ENCODE measurements at regions not wholly inside any gene's neighbourhood (a gene's known extent, or its start where the extent isn't known, plus 50 kb on each side); places are given as distances from the start of the nearest gene placed in this dataset.

DNA sequence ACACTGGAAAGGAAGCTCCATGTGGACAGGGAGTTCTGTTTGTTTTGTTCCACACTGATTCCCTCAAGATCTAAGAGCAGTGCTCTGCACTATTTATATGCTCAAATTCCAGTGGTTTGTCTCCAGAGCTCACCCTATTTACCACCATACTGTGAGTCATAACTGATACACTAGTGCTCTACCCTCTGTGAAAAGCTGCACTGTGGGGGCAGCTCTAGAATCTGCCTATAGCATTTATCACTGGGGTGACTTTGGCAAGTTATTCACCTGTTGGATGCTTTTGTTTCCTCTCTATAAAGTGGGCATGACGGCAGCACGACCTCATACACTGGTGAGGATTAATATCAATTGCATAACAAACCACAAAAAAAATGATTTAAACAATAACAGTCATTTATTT, 307.8 kb downstream of the NR2F1-AS1 start:
- DNase-seq = no peak

- no peak for DNase-seq
These were observed 308.9 kb downstream of the NR2F1-AS1 start for GRCh38 chr5:93272108-93272507.

DNA sequence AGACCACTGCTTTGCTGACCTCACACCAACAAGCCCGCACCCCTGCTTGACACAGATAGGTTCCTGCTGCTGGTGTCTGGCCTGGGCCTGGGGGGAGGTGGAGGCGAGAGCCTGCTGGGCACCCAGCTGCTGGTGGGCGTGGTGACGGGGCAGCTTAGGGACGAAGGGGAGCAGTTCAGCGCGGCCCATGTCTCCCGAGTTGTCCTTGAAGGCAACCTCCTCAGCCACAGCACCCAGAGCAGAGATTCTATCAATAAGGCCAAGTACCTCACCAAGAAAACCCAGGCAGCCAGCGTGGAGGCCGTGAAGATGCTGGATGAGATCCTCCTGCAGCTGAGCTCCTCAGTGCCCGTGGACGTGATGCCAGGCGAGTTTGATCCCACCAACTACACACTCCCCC, 313.3 kb downstream of the NR2F1-AS1 start:
- DNase-seq = no peak

- DNase-seq = no peak
These were observed 313.7 kb downstream of the NR2F1-AS1 start for GRCh38 chr5:93267276-93267675.

- no peak for DNase-seq
These were observed 323.4 kb downstream of the NR2F1-AS1 start for GRCh38 chr5:93257616-93258015.

DNA sequence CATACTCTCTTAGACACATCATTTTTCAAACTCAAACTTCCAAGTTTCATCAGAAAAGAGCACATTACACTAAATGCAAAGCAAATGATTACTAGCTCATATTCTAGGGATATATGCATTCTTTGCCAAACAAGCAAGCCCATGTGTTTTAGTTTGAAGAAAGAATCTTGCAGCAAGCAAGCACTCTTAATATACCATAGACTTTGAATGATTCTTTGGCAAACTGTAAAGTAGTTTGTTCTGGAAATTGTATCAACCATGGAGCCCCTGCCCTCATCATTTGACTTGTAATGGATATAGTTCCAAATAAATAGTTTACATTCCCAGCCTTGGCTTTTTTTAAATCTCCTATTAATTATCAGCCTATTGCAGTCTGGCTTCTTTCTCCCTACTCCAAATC, 325.2 kb downstream of the NR2F1-AS1 start:
- no peak for DNase-seq

- no peak for DNase-seq
These were observed 328.9 kb downstream of the NR2F1-AS1 start for GRCh38 chr5:93252165-93252564.

- DNase-seq = no peak
These were observed 329.7 kb downstream of the NR2F1-AS1 start for GRCh38 chr5:93251347-93251746.

GRCh38 chr5:93250424-93250823, 330.6 kb downstream of the NR2F1-AS1 start:
- DNase-seq = no peak

- no peak for DNase-seq
These were observed 331.2 kb downstream of the NR2F1-AS1 start for GRCh38 chr5:93249651-93250289.

- no peak for DNase-seq
These were observed 333.9 kb downstream of the NR2F1-AS1 start for GRCh38 chr5:93247105-93247504.

- no peak for DNase-seq
These were observed 334.7 kb downstream of the NR2F1-AS1 start for GRCh38 chr5:93246090-93246855.

- no peak for DNase-seq
These were observed 335.8 kb downstream of the NR2F1-AS1 start for GRCh38 chr5:93245226-93245625.

GRCh38 chr5:93243481-93243880, 337.5 kb downstream of the NR2F1-AS1 start:
- DNase-seq = no peak

DNA sequence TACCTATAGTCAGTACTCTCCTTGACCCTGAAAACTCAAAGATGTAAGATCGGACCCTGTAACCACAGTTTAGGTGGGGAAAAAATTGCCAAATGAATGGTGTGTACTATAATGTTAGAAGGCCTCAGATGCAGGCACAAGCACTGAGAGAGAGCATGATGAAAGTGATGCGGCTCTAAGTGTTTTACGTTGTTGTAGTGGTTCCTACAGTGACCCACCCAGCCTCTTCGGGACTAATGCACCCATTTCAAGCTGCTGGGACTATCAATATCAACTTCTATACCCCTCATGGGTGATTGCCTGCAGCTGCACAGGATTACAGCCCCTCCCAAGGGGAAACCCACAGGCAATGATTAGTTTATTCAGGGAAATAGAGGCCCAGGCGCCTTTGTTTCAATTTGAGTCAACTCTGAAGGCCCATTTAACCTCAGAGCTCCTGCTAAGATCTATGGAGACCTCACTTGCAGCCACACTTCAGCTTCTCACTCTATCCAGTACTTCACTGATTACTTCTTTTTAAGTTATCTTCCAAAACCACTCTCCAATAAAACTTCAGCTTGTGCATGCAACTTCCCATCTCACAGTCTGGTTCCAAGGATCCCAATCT, 340.7 kb downstream of the NR2F1-AS1 start:
- DNase-seq = peak; percentile 6

GRCh38 chr5:93236807-93237421, 344.1 kb downstream of the NR2F1-AS1 start:
- no peak for DNase-seq

GRCh38 chr5:93235761-93236160, 345.3 kb downstream of the NR2F1-AS1 start:
- DNase-seq = no peak

DNA sequence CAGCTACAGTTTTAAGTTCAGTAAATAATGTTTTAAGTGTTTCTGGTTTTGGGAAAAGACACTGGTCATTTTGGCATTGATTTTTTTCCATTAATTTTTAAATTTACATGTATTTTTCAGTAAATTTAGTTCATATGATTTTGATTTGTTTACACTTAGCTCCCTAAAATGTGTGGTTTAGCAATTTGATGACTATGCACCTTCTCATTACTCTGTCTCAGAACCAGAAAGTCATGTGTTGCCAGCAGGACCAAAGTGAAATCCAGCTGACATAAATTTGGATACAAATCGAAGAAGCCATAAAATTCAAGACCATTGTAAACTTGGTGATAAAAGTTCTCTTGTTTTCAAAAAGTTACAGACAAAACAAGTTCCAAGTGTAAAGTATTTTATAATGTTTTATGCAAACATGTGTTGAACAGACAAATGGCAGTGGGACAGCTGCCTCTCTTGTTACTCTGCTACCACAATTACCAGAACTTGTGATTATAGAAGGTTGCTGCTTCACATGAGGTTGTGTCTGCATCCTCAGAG, 354.8 kb downstream of the NR2F1-AS1 start:
- DNase-seq = no peak

DNA sequence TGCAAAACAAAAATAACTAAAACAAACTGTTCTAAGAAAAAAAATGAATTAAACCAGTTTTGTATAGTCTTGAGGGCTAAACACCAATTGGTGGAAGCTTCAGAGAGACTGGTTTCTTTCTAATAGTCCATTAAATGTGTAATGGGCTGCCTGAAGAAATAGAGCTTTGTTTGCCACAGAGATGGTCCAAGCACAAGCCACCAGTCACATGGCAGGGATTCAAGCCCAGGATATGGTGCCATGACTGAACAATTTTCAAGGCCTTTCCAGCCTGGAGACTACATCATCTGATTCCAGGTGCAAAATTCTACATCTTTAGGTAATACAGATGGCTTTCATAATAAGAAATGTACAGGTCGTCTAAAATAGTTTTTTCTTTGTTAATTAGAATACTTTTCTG, 355.3 kb downstream of the NR2F1-AS1 start:
- no peak for DNase-seq

DNA sequence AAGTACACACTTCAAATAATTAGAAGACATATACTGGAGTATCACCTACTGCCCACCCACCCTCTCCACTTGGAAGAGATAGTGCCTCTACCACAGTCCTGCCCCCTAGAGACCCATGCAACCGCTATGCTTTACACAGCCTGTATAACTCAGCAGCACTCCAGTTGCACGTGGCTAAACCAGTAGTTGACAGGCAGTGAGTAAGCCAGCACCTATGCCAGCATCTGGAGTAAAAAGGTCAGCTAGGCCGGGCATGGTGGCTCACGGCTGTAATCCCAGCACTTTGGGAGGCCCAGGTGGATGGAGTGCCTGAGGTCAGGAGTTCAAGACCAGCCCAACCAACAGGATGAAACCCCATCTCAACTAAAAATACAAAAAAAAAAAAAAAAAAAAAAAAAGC, 356.4 kb downstream of the NR2F1-AS1 start:
- no peak for DNase-seq

DNA sequence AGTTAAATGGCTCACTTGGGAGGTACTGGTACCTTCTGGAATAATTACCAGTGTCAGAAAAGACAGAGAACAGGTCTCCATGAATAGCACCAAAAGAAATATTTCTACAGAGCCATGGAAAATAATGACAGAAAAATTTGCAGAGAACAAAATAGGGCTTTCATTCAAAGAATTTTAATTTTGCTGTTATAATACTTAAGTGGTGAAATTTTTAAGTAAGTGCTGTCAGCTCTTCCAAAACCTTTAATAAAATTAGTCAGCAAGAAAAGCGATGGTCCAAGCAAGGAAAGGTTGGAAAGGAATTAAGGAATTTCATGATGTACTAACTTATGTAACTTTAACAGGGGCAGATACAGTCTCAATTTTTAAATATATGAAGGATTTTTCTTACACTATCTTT, 359.2 kb downstream of the NR2F1-AS1 start:
- no peak for DNase-seq

GRCh38 chr5:93220431-93220830, 360.6 kb downstream of the NR2F1-AS1 start:
- DNase-seq = no peak

- no peak for DNase-seq
These were observed 361.3 kb downstream of the NR2F1-AS1 start for GRCh38 chr5:93219641-93220145.

All from activated CD4-positive, alpha-beta T cell treated with anti-CD3 and anti-CD28 coated beads, Interleukin-10, Interleukin-2, amounts not matched to agents 100 ng/mL and 50 ng/mL, durations not matched to agents 16 hours and 8 hours (primary cell).